Amniotic epithelial cell (primary cell): ENCODE measurements at regions not wholly inside any gene's neighbourhood (a gene's known extent, or its start where the extent isn't known, plus 50 kb on each side); places are given as distances from the start of the nearest gene placed in this dataset.

ENCODE experiments used
- DNase-seq: peaks from one replicate; pipeline ENCODE4 v3.0.0-alpha.2; 2010; ENCODE audit warnings: low read depth

- DNase-seq: no peak
Measured at GRCh38 chr3:180341516-180341915, 260.4 kb upstream of the TTC14 start.

DNA sequence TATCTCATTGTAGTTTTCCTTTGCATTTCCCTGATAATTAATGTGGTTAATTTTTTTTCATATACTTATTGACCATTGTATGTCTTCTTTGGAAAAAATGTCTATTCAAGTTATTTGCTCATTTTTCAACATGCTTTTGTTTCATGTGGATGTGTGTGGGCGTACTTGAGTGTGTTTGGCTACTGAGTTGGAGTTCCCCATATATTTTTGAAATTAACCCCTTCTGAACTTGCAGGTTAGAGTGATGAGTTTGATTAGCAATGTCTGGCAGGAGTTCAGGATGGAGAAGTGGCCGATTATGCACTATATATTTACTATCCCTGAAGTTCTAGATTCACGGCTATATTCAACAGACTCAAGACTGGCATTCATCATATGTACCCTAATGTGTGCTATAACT, 250.4 kb upstream of the TTC14 start:
- no peak for DNase-seq

GRCh38 chr3:180352261-180352660, 249.7 kb upstream of the TTC14 start:
- DNase-seq: no peak

GRCh38 chr3:180354214-180354613, 247.7 kb upstream of the TTC14 start:
- DNase-seq: no peak

DNA sequence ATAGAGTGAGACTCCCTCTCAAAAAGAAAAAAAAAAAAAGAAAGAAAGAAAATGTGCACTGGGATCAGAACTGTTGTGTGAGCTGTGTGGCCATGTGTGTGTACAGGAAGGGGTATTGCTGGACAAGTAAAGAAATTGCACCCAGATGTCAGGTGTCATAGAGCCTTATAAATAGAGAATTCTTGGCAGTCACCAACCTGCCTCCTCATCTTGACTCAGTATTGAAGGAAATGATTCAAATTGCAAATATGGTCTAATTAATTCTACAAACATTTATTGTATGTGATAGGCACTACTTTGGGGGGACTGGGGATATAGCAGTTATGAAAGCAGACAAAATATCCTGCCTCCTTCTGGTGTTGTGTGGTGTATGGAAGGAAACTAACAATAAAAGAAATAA, 243.8 kb upstream of the TTC14 start:
- no peak for DNase-seq

GRCh38 chr3:180359061-180359952, 242.7 kb upstream of the TTC14 start:
- DNase-seq: no peak

GRCh38 chr3:180359953-180360279, 242.0 kb upstream of the TTC14 start:
- DNase-seq: no peak

- DNase-seq: no peak
Measured at GRCh38 chr3:180362081-180362480, 239.9 kb upstream of the TTC14 start.

GRCh38 chr3:180375831-180376230, 226.1 kb upstream of the TTC14 start:
- no peak for DNase-seq

GRCh38 chr3:180378496-180378895, 223.5 kb upstream of the TTC14 start:
- DNase-seq: no peak

GRCh38 chr3:180382638-180383180, 219.3 kb upstream of the TTC14 start:
- DNase-seq: no peak

- no peak for DNase-seq
Measured at GRCh38 chr3:180383332-180384020, 218.5 kb upstream of the TTC14 start.

DNA sequence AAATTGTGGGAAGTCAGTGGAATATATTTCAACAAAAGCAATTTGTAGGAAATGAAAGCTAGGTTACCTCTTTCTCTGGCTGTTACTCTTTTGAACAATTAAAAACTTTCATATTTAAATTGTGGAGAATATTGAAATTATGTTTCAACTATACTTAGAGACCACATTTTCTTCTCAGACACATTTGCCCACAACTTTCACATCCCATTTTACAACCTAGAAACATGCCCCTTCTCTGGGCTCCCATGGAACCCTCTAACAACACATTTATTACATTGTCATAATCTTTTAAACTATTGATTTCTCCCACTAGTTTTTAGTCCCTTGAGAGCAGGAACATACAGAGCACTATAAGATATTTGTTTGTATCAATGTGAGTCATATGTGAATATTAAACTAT, 211.7 kb upstream of the TTC14 start:
- DNase-seq: no peak

GRCh38 chr3:180391001-180391400, 211.0 kb upstream of the TTC14 start:
- no peak for DNase-seq

- DNase-seq: no peak
Measured at GRCh38 chr3:180401226-180401625, 200.7 kb upstream of the TTC14 start.

DNA sequence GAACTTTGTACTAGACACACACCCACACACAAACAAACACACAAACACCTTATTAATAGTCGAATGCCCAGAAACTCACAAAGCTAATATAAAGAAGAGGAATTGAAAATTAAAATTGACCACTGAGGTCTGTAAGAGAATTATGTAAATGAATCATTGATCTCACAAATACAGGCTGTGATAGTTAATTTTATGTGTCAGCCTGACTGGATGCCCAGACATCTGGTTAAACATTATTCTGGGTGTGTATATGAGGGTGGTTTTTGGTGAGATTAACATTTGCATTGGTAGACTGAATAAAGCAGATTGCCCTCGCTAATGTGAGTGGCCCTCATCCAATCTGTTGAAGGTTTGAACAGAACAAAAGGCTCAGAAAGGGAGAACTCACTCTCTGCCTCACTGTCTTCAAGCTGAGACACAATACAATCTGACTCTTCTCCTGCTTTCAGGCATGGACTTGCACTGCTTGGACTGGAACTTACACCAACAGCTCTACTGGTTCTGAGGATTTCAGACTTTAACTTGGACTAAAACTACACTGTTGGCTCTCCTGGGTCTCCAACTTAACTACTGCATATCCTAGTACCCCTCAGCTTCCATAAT, 199.4 kb upstream of the TTC14 start:
- DNase-seq: no peak

GRCh38 chr3:180403156-180403555, 198.8 kb upstream of the TTC14 start:
- no peak for DNase-seq

- DNase-seq: no peak
Measured at GRCh38 chr3:180408654-180409053, 193.3 kb upstream of the TTC14 start.

DNA sequence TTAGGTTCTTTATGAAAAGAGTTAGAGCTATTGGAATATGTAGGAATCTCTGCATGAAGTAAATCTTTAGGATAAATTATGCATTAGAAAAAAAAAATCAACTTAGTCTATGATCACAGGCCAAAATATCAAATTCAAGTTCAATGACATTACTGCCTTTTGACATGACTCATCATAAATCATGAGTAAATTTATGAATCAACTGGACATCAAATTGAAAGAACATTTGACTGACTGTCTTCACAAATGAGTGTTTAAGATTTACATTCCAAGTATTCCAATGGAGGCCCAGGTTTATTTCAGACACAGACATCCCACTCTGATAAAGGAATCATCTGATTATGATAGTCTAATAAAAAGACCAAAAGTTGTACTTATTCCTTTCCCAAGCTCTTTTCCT, 192.8 kb upstream of the TTC14 start:
- no peak for DNase-seq

GRCh38 chr3:180409883-180410282, 192.1 kb upstream of the TTC14 start:
- DNase-seq: no peak

GRCh38 chr3:180414157-180414556, 187.8 kb upstream of the TTC14 start:
- no peak for DNase-seq

DNA sequence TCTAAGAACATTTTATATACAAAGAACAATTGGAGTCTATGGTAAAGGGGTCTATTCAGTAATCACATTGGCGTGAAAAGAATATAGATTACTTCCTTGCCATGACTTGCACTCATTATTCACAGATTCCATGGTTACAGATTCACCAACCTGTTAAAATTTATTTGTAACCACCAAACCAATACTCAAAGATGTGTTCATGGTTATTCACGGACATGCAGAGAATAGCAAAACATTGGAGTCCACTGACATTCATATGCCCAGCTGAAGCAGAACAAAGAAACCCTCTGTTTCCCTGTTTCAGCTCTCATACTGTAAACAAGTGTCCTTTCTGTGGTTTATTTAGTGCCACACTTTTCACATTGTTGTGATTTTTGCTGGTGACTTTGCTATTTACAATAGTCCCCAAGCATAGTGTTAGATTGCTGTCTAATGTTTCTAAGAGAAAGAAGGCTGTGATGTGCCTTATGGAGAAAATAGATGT, 185.8 kb upstream of the TTC14 start:
- DNase-seq: no peak

DNA sequence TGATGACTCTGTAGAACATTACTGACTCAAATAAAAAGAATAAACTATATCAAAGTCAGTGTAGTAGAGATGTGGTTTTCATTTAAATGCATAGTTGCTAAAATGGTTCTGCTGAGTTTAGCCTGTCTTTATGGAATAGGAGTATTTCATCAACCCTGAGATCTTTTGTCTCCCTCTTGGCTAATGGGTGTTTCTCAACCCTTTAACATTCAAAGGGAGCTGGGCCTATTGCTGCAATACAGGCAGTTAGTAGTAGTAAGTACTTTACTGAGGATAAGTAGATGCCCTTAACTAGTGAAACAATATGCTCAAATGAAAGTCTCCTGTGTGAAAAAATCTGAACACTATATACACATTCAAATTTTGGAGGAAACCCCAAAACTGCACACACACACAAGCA, 184.7 kb upstream of the TTC14 start:
- DNase-seq: peak; percentile 59
